Suprapubic skin (tissue), 4 donors: ENCODE measurements at regions not wholly inside any gene's neighbourhood (a gene's known extent, or its start where the extent isn't known, plus 50 kb on each side); places are given as distances from the start of the nearest gene placed in this dataset.

Experiments
- DNase-seq, 2 donors: peaks; one replicate each; pipeline ENCODE4 v3.0.0-alpha.2; 2019; ENCODE audit warnings: low spot score in 2 of 2
- H3K27ac ChIP-seq: fragments of 200-600 bp; sonication (generic); one replicate; pipeline ENCODE4 v1.5.1; 2019
- H3K27me3 ChIP-seq: fragments of 200-600 bp; sonication (generic); one replicate; pipeline ENCODE4 v1.5.1; 2019
- H3K36me3 ChIP-seq: fragments of 200-600 bp; sonication (generic); one replicate; pipeline ENCODE4 v1.5.1; 2019
- H3K4me1 ChIP-seq: fragments of 200-600 bp; sonication (generic); one replicate; pipeline ENCODE4 v1.5.1; 2019
- H3K4me3 ChIP-seq: fragments of 200-600 bp; sonication (generic); one replicate; pipeline ENCODE4 v1.5.1; 2019; ENCODE audit warnings: mild to moderate bottlenecking
- H3K9me3 ChIP-seq: fragments of 200-600 bp; sonication (generic); one replicate; pipeline ENCODE4 v1.5.1; 2019
- EP300 ChIP-seq: sonication (generic); formaldehyde crosslinking; IDR thresholded peaks from one replicate; pipeline ENCODE4 v1.6.1; 2017; ENCODE audit warnings: antibody characterized with exemption
- POLR2A ChIP-seq, 2 donors: fragments of 450-650 bp; IDR thresholded peaks; one replicate each; pipeline ENCODE4 v1.6.1; 2017; ENCODE audit warnings: antibody characterized with exemption in 2 of 2, mild to moderate bottlenecking in 2 of 2, moderate library complexity in 2 of 2
- POLR2AphosphoS5 ChIP-seq, 3 donors: sonication (generic); formaldehyde crosslinking; IDR thresholded peaks; one replicate each; pipeline ENCODE4 v1.6.1; 2017; ENCODE audit warnings: antibody characterized with exemption in 3 of 3
- WGBS: methylation state at CpG from one replicate; pipeline ENCODE4 v1.1.5; 2018; 5-methylcytosine and 5-hydroxymethylcytosine counted together
- TF ChIP-seq, protein P1 (sequence below), 2 donors: fragments of 200-600 bp in 1 of 2; fragments of 450-650 bp in 1 of 2; sonication (generic) in 1 of 2; IDR thresholded peaks; one replicate each; pipeline ENCODE4 v1.5.1; 2016 to 2019; ENCODE audit warnings: antibody characterized with exemption in 2 of 2, mild to moderate bottlenecking in 1 of 2, moderate library complexity in 1 of 2

- Histone ChIP-seq H3K9me3 (no peaks in the 10 kb centered on the region), H3K27me3 (peaks cover 85% of the 10 kb centered on the region), H3K36me3 (no peaks in the 10 kb centered on the region), H3K27ac (no peak overlapping the region), H3K4me1 (no peaks in the 10 kb centered on the region), H3K4me3 (no peak overlapping the region)
- TF ChIP-seq POLR2AphosphoS5 (IDR thresholded peaks at IDR 0.05) (no peak), EP300 (no peak), POLR2A (IDR thresholded peaks at IDR 0.05) (no peak)
- TF ChIP-seq, protein P1, sequence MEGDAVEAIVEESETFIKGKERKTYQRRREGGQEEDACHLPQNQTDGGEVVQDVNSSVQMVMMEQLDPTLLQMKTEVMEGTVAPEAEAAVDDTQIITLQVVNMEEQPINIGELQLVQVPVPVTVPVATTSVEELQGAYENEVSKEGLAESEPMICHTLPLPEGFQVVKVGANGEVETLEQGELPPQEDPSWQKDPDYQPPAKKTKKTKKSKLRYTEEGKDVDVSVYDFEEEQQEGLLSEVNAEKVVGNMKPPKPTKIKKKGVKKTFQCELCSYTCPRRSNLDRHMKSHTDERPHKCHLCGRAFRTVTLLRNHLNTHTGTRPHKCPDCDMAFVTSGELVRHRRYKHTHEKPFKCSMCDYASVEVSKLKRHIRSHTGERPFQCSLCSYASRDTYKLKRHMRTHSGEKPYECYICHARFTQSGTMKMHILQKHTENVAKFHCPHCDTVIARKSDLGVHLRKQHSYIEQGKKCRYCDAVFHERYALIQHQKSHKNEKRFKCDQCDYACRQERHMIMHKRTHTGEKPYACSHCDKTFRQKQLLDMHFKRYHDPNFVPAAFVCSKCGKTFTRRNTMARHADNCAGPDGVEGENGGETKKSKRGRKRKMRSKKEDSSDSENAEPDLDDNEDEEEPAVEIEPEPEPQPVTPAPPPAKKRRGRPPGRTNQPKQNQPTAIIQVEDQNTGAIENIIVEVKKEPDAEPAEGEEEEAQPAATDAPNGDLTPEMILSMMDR (IDR thresholded peaks at IDR 0.05): no peak
- no peak for DNase-seq
- WGBS: no CpG with 5 or more reads among the region's 15 CpGs
Observed at GRCh38 chr1:2908561-2908960, 107.1 kb upstream of the TTC34 start.

DNA sequence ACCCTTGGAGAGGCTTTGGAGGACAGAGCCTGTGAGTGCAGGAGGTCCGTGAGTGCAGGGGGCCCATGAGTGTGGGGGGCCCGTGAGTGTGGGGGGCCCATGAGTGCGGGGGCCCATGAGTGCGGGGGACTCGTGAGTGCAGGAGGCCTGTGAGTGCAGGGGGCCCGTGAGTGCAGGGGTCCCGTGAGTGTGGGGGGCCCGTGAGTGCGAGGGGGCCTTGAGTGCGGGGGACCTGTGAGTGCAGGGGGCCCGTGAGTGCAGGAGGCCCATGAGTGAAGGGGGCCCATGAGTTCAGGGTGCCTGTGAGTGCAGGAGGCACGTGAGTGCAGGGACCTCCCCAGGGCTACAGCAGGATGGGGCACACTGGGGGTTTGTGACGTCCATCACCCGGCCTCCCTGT lies 108.3 kb upstream of the TTC34 start:
- Histone ChIP-seq H3K4me3 (no peak overlapping the region), H3K27me3 (peaks cover 85% of the 10 kb centered on the region), H3K9me3 (no peaks in the 10 kb centered on the region), H3K27ac (no peak overlapping the region), H3K4me1 (no peaks in the 10 kb centered on the region), H3K36me3 (no peaks in the 10 kb centered on the region)
- WGBS: 80% methylated on average over 14 of the region's 14 CpGs
- TF ChIP-seq POLR2A (IDR thresholded peaks at IDR 0.05): no peak
- TF ChIP-seq EP300: no peak
- TF ChIP-seq POLR2AphosphoS5 (IDR thresholded peaks at IDR 0.05): no peak
- TF ChIP-seq, protein P1 (IDR thresholded peaks at IDR 0.05): no peak
- no peak for DNase-seq

- no peak overlapping the region for H3K4me3 ChIP-seq
- H3K9me3 ChIP-seq: no peaks in the 10 kb centered on the region
- H3K27ac ChIP-seq: no peak overlapping the region
- DNase-seq: no peak
- no peaks in the 10 kb centered on the region for H3K4me1 ChIP-seq
- WGBS: 92% methylated on average over 5 of the region's 11 CpGs
- H3K36me3 ChIP-seq: no peaks in the 10 kb centered on the region
- peaks cover 80% of the 10 kb centered on the region for H3K27me3 ChIP-seq
- no peak for TF ChIP-seq EP300
- TF ChIP-seq, protein P1 (IDR thresholded peaks at IDR 0.05): no peak
- no peak for TF ChIP-seq POLR2AphosphoS5 (IDR thresholded peaks at IDR 0.05)
- TF ChIP-seq POLR2A (IDR thresholded peaks at IDR 0.05): no peak
Observed at GRCh38 chr1:2910211-2910610, 108.7 kb upstream of the TTC34 start.

DNA sequence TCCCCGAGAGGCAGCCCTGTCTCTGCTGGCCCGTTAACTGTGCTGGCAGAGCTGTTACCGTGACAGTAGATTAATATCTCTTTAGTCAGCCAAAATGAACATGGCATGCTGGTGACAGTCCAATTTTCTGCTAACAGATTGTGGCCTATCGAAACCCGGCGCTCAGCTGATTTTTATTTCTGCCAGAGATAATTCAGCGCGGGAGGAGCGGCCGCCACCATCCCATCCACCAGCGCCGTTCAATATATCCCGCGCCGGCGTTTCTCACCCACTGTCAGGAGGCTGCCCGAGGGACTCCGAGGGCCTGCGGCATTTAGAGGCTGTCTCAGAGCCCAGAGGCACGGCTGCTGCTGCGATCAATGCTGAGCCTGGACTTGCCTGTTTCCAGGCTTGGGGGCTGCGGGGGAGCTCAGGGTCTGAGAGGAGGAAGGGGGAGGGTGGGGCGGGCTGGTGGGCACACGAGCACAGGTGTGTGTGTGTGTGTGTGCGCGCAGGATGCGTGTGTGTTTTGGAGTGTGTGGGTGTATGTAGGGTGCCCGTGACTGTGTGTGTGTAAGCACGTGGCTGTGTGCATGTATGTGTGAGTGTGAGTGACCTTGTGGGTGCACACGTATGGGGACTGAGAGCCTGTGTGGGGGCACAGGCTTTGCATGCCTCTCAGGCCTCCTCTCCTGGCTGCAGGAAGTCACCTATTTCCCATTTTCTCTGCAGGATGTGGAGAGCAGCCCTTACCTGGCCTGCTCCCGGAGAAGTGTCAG lies 109.7 kb upstream of the ACTRT2 start:
- no peak overlapping the region for H3K4me3 ChIP-seq
- no peak for DNase-seq
- WGBS: 57% methylated on average over 29 of the region's 31 CpGs
- no peaks in the 10 kb centered on the region for H3K36me3 ChIP-seq
- no peaks in the 10 kb centered on the region for H3K9me3 ChIP-seq
- no peak overlapping the region for H3K27ac ChIP-seq
- no peaks in the 10 kb centered on the region for H3K4me1 ChIP-seq
- H3K27me3 ChIP-seq: peaks cover 68% of the 10 kb centered on the region
- TF ChIP-seq EP300: no peak
- TF ChIP-seq, protein P1 (IDR thresholded peaks at IDR 0.05): no peak
- no peak for TF ChIP-seq POLR2AphosphoS5 (IDR thresholded peaks at IDR 0.05)
- no peak for TF ChIP-seq POLR2A (IDR thresholded peaks at IDR 0.05)

DNA sequence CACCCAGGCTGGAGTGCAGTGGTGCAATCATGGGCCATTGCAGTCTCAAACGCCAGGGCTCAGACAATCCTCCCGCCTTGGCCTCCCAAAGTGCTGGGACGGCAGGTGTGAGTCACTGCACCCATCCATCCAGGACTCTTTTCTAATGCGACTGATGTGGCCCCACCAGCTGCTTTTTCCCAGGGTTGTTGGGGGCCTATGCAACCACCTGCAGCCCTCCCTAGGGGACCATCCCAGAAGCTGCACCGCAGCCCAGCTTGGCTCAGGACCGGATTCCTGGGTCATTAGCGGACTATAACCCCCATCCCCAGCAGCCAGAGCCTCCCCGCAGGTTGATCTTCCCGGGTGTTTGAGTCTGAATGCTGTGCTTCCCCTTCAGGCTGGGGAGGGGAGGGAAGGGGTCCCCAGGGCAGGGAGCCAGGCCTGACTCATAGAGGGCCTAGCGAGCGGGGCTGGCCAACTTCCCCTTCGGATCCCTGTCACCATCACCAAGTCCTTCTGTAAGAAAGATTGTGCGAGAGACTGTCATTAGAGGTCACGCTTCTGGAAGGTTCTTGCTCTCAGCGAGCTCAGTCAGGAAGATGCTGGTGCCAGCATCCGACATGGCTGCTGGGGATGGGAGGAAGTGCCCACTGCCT lies 108.7 kb upstream of the ACTRT2 start:
- no peaks in the 10 kb centered on the region for H3K4me1 ChIP-seq
- TF ChIP-seq EP300 (no peak), POLR2AphosphoS5 (IDR thresholded peaks at IDR 0.05) (no peak)
- no peak overlapping the region for H3K27ac ChIP-seq
- 78% methylated on average over 12 of the region's 16 CpGs for WGBS
- no peak for DNase-seq
- peaks cover 59% of the 10 kb centered on the region for H3K27me3 ChIP-seq
- H3K9me3 ChIP-seq: no peaks in the 10 kb centered on the region
- no peak overlapping the region for H3K4me3 ChIP-seq
- H3K36me3 ChIP-seq: no peaks in the 10 kb centered on the region
